ENCODE measurements at regions not wholly inside any gene's neighbourhood (a gene's known extent, or its start where the extent isn't known, plus 50 kb on each side); places are given as distances from the start of the nearest gene placed in this dataset.

GRCh38 chr6:14894105-14894504, 351.8 kb upstream of the JARID2 start:
- no peak for TF ChIP-seq POLR2A (IDR thresholded peaks at IDR 0.05; ENCODE audit: low read length)
- TF ChIP-seq GATA1 (IDR thresholded peaks at IDR 0.05; ENCODE audit: low read depth, low read length), result no peak

Measured in erythroblast (primary cell).